Small intestine (tissue), 7 donors: ENCODE measurements at regions not wholly inside any gene's neighbourhood (a gene's known extent, or its start where the extent isn't known, plus 50 kb on each side); places are given as distances from the start of the nearest gene placed in this dataset.
A peak's percentile ranks its signal among the peaks of the same experiment; 100 is the strongest.
"Not testable (repeated sequence)": the region's sequence is repeated elsewhere in the genome, so short reads cannot be mapped to it uniquely, and the experiment has no call there.

Experiments used
- DNase-seq, 2 donors: peaks; one replicate each; pipeline versions ENCODE4 v3.0.0 to v3.0.0-alpha.2; 2013
- FAIRE-seq: peaks from 2 replicates; lab custom pipeline; 2012; peaks lifted over from hg19 to GRCh38; lab: Jason Lieb, UNC
- H3K27ac ChIP-seq, 3 donors: one replicate each; pipeline ENCODE4 v1.5.1; 2013; ENCODE audit warnings: low read length in 2 of 3, mild to moderate bottlenecking in 2 of 3, control low read depth in 1 of 3, inconsistent platforms in 1 of 3, low read depth in 1 of 3, moderate library complexity in 1 of 3
- H3K27me3 ChIP-seq, 3 donors: one replicate each; pipeline ENCODE4 v1.6.1; 2013; ENCODE audit warnings: low read length in 3 of 3, inconsistent platforms in 1 of 3; ENCODE audit not compliant: control insufficient read depth in 3 of 3, insufficient read depth in 3 of 3
- H3K36me3 ChIP-seq, 3 donors: one replicate each; pipeline ENCODE4 v1.6.1; 2013; ENCODE audit warnings: low read length in 3 of 3, inconsistent platforms in 1 of 3, low read depth in 1 of 3, mild to moderate bottlenecking in 1 of 3, moderate library complexity in 1 of 3; ENCODE audit not compliant: control insufficient read depth in 3 of 3, insufficient read depth in 2 of 3
- H3K4me1 ChIP-seq, 3 donors: one replicate each; pipeline ENCODE4 v1.6.1; 2013; ENCODE audit warnings: low read length in 2 of 3, inconsistent platforms in 1 of 3, low read depth in 1 of 3, mild to moderate bottlenecking in 1 of 3, moderate library complexity in 1 of 3; ENCODE audit not compliant: control insufficient read depth in 3 of 3, insufficient read depth in 2 of 3
- H3K4me3 ChIP-seq, 3 donors: one replicate each; pipeline ENCODE4 v1.5.1; 2013; ENCODE audit warnings: low read length in 3 of 3, control low read depth in 1 of 3, inconsistent platforms in 1 of 3, low read depth in 1 of 3, mild to moderate bottlenecking in 1 of 3, moderate library complexity in 1 of 3
- H3K9me3 ChIP-seq, 2 donors: one replicate each; pipeline ENCODE4 v1.6.1; 2013; ENCODE audit warnings: low read depth in 1 of 2, low read length in 1 of 2; ENCODE audit not compliant: control insufficient read depth in 2 of 2, insufficient read depth in 1 of 2
- WGBS, 3 donors: extraction: QIAGEN DNeasy Blood & Tissue Kit; methylation state at CpG; one replicate each; pipeline ENCODE4 v1.1.7; 2013; 5-methylcytosine and 5-hydroxymethylcytosine counted together
- donor health status: healthy with polysubstance abuse.
- donor health status: control.
- donor health status: control.
- donor health status: Bipolar disorder and iron deficiency.
- donor health status: healthy.

DNA sequence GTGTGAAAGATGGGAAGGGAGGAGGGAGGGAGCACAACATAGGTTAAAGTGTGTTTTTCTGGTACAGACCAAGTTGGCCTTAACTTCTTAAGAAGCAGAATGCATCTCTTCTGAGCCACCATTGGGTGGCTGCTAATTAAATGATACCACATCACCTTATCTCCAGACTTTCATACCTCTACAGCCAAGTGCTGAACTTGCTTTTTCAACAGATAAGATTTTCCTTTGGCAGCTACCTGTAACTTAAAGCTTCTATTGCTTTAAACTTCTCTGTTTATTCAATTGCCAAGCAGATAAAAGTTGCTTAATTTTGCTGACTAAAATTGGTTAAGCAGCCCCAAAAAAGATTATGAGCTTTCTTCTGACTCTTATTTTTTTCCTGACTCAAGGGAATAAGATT is 292.4 kb upstream of the SGO1 start:
- Histone ChIP-seq H3K4me1 (no peaks in the 10 kb centered on the region), H3K9me3 (peaks cover 0 to 10% of the 10 kb centered on the region in 2 donors), H3K27me3 (no peaks in the 10 kb centered on the region), H3K36me3 (no peaks in the 10 kb centered on the region), H3K4me3 (no peak overlapping the region), H3K27ac (no peak overlapping the region)
- FAIRE-seq (no peak), DNase-seq (peak; percentile 18 to 51)

DNA sequence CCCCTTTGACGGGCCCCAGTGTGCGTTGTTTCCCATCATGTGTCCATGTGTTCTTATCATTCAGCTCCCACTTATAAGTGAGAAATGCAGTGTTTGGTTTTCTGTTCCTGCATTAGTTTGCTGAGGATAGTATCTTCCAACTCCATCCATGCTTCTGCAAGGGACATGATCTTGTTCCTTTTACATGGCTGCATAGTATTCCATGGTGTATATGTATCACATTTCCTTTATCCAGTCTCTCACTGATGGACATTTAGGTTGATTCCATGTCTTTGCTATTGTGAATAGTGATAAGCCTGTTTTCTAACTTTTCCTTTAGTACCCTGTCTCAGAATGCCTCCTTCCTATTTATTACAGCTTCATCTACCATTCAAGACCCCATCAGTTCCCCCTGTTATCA is 278.2 kb upstream of the SGO1 start:
- not testable (repeated sequence) for H3K27me3 ChIP-seq, H3K4me3 ChIP-seq, DNase-seq, H3K36me3 ChIP-seq, H3K27ac ChIP-seq, H3K9me3 ChIP-seq, FAIRE-seq, H3K4me1 ChIP-seq
- WGBS, 3 donors, result 91 to 96% (median 94%) methylated on average over 2 of the region's 2 CpGs

DNA sequence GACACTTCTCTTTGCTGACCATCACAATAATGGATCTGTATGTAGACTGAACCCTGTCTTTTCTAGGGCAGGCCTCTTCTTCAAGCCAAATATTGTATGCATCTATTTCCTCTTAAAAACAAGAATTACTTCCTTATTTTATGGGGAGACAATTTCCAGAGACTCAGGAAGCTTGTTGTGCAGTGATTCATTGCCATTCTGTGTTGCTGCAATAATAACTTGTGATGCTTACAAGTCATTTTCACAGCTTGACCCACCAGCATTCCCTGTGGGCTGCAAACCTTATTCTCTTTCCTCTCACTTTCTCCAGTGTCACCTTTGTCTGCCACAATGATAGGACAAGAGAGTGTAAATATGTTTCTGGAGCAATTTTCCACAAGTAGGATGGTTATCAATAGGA is 276.7 kb upstream of the SGO1 start:
- H3K36me3 ChIP-seq, result no peaks in the 10 kb centered on the region

DNA sequence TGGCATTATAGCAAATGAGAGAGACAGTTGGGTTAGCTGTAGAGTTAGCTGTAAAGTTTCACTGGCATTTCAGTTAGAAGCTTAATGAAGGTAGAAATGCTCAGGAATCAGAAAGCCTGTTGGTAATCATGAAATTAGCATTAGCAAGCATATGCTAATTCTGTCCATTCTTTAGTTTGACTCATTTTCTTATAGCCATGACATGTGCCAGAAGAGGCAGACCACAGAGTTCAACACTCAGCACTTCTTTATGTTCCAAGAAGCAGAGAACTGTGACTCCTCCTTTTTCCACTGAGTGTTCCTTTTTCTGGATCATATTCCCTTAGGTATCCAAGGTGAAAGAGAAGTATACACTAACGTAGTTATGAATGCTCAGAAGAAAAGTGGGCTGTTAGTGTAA is 276.2 kb upstream of the SGO1 start:
- Histone ChIP-seq H3K4me3 (no peak overlapping the region), H3K27me3 (no peaks in the 10 kb centered on the region), H3K36me3 (no peaks in the 10 kb centered on the region), H3K9me3 (peaks cover 0 to 4% of the 10 kb centered on the region in 2 donors), H3K27ac (no peak overlapping the region), H3K4me1 (no peaks in the 10 kb centered on the region)
- 73 to 87% (median 81%) methylated on average over 1 of the region's 1 CpG for WGBS, 3 donors
- DNase-seq (no peak), FAIRE-seq (no peak)

More for the DNA sequence above, 276.7 kb upstream of the SGO1 start:
- DNase-seq (no peak), FAIRE-seq (no peak)
- Histone ChIP-seq H3K4me3 (no peak overlapping the region), H3K4me1 (no peaks in the 10 kb centered on the region), H3K27ac (no peak overlapping the region), H3K27me3 (no peaks in the 10 kb centered on the region), H3K9me3 (peaks cover 0 to 7% of the 10 kb centered on the region in 2 donors)

DNA sequence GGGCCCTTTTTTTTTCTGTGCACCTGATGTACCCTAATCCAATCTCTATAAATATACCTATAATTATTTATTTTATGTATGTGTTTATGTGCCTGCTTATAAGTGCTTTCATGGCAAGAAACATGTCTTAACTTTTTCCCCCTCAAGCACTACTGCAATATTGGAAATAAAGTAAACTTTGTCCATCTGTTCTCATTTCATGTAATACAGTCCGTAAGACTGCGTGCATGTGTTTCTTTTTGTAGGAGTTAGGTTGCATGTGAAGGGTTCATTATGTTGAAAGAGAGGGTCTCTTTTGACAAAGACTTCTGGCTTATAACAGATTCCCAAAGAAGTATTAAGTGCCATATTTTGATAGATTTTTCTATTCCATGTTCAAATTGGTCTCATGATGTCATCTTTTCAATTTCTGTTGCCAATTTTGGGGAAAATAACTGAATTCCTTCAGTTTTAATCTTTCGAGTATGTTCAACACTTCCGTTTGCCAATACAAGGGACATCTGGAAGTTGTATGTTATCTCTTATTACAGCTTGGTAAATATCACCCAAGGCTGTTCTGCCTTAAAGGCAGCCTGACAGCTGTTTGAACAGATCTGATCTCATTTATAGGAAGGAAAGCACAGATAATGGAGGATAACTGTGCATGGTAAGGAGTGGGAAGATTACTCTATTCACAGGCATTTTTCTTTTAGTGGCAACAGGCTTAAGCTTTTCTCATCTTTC is 273.1 kb upstream of the SGO1 start:
- FAIRE-seq (no peak), DNase-seq (peak in 1 of 2 donors; percentile 3)
- no peaks in the 10 kb centered on the region for H3K27me3 ChIP-seq
- H3K4me1 ChIP-seq, result no peaks in the 10 kb centered on the region
- WGBS, 3 donors, result 49 to 73% (median 66%) methylated on average over 4 of the region's 4 CpGs
- H3K27ac ChIP-seq, result no peak overlapping the region
- H3K9me3 ChIP-seq, result peaks cover 0 to 7% of the 10 kb centered on the region in 2 donors
- H3K4me3 ChIP-seq, result no peak overlapping the region
- H3K36me3 ChIP-seq, result no peaks in the 10 kb centered on the region

DNA sequence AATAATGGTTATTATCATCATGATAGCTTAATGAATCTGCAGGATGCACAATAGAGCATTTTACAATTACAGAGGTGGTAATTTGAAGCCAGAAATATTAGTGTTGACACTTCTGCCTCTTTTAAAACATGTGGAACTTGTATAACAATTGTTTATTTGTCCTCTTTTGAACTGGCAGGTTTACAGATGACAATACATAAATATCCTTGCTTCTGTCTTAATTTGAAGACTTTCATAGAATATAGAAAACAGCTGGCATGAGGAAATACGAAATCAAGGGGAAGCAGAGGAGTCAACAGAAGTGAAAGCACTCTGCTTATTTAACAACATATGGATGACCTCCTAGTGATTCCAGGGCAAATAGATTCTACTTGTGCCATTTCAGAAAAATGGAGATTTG is 270.5 kb upstream of the SGO1 start:
- no peak for DNase-seq
- 54 to 83% (median 63%) methylated on average over 1 of the region's 1 CpG for WGBS, 3 donors
- no peaks in the 10 kb centered on the region for H3K36me3 ChIP-seq
- H3K27ac ChIP-seq, result no peak overlapping the region
- H3K4me3 ChIP-seq, result no peak overlapping the region
- H3K4me1 ChIP-seq, result no peaks in the 10 kb centered on the region
- FAIRE-seq, result no peak
- no peaks in the 10 kb centered on the region for H3K27me3 ChIP-seq
- peaks cover 0 to 14% of the 10 kb centered on the region in 2 donors for H3K9me3 ChIP-seq

DNA sequence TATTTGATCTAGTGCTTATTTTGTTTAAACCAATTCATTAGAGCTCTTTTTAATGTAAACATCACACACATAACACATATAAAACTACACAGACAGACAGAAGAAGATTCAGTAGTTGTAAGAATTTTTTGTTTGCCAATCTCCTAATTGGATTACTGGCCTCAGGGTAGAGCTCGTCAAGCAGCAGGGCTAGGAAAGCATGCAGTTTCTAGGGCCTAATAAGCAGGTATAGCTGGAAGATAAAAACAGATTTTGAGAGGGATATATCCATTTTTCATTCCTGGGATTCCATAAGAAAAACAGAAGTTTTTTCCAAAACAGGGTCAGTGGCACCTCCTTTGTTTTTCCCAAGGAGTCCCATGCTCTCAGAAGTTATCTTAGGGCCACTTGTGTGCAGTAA is 265.2 kb upstream of the SGO1 start:
- no peak for FAIRE-seq
- no peak for DNase-seq
- Histone ChIP-seq H3K4me1 (no peaks in the 10 kb centered on the region), H3K9me3 (peaks cover 0 to 7% of the 10 kb centered on the region in 2 donors), H3K4me3 (no peak overlapping the region), H3K27me3 (no peaks in the 10 kb centered on the region), H3K36me3 (no peaks in the 10 kb centered on the region), H3K27ac (no peak overlapping the region)
- 24 to 40% (median 25%) methylated on average over 1 of the region's 1 CpG for WGBS, 3 donors

DNA sequence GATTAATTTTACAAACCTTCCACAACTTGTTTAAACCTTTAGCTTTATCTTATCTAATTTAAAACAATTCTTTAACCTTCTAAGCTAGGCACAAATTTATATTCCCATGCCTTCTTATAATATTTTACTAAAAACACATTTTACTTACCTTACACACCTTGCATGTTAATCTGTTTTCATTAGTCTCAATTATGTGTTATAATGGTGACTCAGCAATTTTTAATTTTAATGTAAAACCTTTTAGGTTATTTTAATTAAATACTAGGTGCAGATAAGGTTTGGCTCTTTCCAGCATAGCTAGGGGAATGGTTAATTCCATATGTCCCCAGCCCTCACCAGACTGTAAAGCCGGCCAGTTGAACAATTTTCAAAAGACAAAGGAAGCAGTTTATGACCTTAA is 264.6 kb upstream of the SGO1 start:
- Histone ChIP-seq H3K4me3 (no peak overlapping the region), H3K27me3 (no peaks in the 10 kb centered on the region), H3K27ac (no peak overlapping the region), H3K4me1 (no peaks in the 10 kb centered on the region), H3K9me3 (peaks cover 0 to 7% of the 10 kb centered on the region in 2 donors), H3K36me3 (no peaks in the 10 kb centered on the region)
- no peak for DNase-seq
- WGBS, 3 donors, result 83 to 87% (median 83%) methylated on average over 1 of the region's 1 CpG
- no peak for FAIRE-seq

DNA sequence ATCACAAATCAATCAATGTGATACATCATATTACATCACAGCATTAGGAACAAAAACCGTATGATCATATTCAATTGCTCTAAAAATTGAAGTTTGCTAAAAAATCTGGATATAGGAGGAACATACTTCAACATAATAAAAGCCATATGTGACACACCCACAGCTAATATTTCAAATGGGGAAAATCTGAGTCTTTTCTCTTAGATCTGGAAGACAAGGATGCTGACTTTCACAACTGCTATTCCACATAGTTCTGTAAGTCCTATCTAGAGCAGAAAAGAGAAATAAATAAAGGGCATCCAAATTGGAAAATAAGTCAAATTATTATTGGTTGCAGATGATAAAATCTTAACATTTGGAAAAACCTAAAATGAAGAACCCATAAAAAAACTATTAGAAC is 256.8 kb upstream of the SGO1 start:
- DNase-seq, result no peak
- Histone ChIP-seq H3K4me1 (no peaks in the 10 kb centered on the region), H3K4me3 (no peak overlapping the region), H3K36me3 (no peaks in the 10 kb centered on the region), H3K27ac (no peak overlapping the region), H3K27me3 (no peaks in the 10 kb centered on the region), H3K9me3 (no peaks in the 10 kb centered on the region)
- FAIRE-seq, result no peak
- 80 to 82% (median 82%) methylated on average over 1 of the region's 1 CpG for WGBS, 3 donors
